ENCODE measurements at regions not wholly inside any gene's neighbourhood (a gene's known extent, or its start where the extent isn't known, plus 50 kb on each side); places are given as distances from the start of the nearest gene placed in this dataset.
"Not testable (repeated sequence)": the region's sequence is repeated elsewhere in the genome, so short reads cannot be mapped to it uniquely, and the experiment has no call there.

DNA sequence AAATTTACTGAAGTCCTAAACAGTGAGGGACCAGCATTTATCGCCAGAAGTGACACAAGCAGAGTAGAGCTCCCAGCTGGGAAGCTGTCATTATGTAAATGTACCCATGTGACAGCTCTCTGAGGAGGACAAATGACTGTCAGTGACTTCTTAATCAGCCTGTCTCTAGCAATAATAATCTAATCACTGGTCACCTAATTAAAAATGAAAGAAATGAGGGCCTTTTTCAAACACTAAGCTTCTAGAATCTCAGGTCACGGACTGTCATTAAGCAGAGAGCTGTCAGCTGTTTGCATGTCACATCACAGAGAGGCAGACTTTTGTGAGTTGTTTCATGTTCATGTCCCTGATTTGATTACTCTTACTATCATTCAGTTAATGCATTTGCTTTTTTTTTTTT, 77.9 kb upstream of the FBXL17 start:
- no peak overlapping the region for H3K4me3 ChIP-seq (replicated peaks; ENCODE audit: insufficient read depth, low read length)
- no peak for TF ChIP-seq POLR2AphosphoS5 (IDR thresholded peaks at IDR 0.05; ENCODE audit: low read depth)
- TF ChIP-seq, protein P1, sequence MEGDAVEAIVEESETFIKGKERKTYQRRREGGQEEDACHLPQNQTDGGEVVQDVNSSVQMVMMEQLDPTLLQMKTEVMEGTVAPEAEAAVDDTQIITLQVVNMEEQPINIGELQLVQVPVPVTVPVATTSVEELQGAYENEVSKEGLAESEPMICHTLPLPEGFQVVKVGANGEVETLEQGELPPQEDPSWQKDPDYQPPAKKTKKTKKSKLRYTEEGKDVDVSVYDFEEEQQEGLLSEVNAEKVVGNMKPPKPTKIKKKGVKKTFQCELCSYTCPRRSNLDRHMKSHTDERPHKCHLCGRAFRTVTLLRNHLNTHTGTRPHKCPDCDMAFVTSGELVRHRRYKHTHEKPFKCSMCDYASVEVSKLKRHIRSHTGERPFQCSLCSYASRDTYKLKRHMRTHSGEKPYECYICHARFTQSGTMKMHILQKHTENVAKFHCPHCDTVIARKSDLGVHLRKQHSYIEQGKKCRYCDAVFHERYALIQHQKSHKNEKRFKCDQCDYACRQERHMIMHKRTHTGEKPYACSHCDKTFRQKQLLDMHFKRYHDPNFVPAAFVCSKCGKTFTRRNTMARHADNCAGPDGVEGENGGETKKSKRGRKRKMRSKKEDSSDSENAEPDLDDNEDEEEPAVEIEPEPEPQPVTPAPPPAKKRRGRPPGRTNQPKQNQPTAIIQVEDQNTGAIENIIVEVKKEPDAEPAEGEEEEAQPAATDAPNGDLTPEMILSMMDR (IDR thresholded peaks at IDR 0.05; ENCODE audit: insufficient read depth, low read length), result no peak
- no peak for TF ChIP-seq SPI1 (IDR thresholded peaks at IDR 0.05; ENCODE audit: borderline replicate concordance, low read depth)
- TF ChIP-seq, protein P2, sequence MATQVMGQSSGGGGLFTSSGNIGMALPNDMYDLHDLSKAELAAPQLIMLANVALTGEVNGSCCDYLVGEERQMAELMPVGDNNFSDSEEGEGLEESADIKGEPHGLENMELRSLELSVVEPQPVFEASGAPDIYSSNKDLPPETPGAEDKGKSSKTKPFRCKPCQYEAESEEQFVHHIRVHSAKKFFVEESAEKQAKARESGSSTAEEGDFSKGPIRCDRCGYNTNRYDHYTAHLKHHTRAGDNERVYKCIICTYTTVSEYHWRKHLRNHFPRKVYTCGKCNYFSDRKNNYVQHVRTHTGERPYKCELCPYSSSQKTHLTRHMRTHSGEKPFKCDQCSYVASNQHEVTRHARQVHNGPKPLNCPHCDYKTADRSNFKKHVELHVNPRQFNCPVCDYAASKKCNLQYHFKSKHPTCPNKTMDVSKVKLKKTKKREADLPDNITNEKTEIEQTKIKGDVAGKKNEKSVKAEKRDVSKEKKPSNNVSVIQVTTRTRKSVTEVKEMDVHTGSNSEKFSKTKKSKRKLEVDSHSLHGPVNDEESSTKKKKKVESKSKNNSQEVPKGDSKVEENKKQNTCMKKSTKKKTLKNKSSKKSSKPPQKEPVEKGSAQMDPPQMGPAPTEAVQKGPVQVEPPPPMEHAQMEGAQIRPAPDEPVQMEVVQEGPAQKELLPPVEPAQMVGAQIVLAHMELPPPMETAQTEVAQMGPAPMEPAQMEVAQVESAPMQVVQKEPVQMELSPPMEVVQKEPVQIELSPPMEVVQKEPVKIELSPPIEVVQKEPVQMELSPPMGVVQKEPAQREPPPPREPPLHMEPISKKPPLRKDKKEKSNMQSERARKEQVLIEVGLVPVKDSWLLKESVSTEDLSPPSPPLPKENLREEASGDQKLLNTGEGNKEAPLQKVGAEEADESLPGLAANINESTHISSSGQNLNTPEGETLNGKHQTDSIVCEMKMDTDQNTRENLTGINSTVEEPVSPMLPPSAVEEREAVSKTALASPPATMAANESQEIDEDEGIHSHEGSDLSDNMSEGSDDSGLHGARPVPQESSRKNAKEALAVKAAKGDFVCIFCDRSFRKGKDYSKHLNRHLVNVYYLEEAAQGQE (IDR thresholded peaks at IDR 0.05; ENCODE audit: insufficient replicate concordance, low read depth), result no peak
- no peak for TF ChIP-seq GABPA (IDR thresholded peaks at IDR 0.05; ENCODE audit: low read depth)
- no peak overlapping the region for H3K27ac ChIP-seq (replicated peaks)
- no peak for DNase-seq (ENCODE audit: low read depth in 1 of 2, low spot score in 1 of 2)
- H3K27me3 ChIP-seq (ENCODE audit: insufficient read depth, poor library complexity, severe bottlenecking), result no peaks in the 10 kb centered on the region

GRCh38 chr5:108451269-108451668, 69.4 kb upstream of the FBXL17 start:
- Histone ChIP-seq H3K27me3 (ENCODE audit: insufficient read depth, poor library complexity, severe bottlenecking) (no peaks in the 10 kb centered on the region), H3K4me3 (replicated peaks; ENCODE audit: insufficient read depth, low read length) (no peak overlapping the region), H3K27ac (replicated peaks) (no peak overlapping the region)
- TF ChIP-seq POLR2AphosphoS5 (IDR thresholded peaks at IDR 0.05; ENCODE audit: low read depth) (no peak), GABPA (IDR thresholded peaks at IDR 0.05; ENCODE audit: low read depth) (no peak), SPI1 (IDR thresholded peaks at IDR 0.05; ENCODE audit: borderline replicate concordance, low read depth) (no peak)
- TF ChIP-seq, protein P2 (IDR thresholded peaks at IDR 0.05; ENCODE audit: insufficient replicate concordance, low read depth), result no peak
- TF ChIP-seq, protein P1 (IDR thresholded peaks at IDR 0.05; ENCODE audit: insufficient read depth, low read length), result no peak
- DNase-seq (ENCODE audit: low read depth in 1 of 2, low spot score in 1 of 2), result no peak

GRCh38 chr5:108444130-108444529, 62.2 kb upstream of the FBXL17 start:
- H3K4me3 ChIP-seq (replicated peaks; ENCODE audit: insufficient read depth, low read length); DNase-seq (ENCODE audit: low read depth in 1 of 2, low spot score in 1 of 2); H3K27me3 ChIP-seq (ENCODE audit: insufficient read depth, poor library complexity, severe bottlenecking); H3K27ac ChIP-seq (replicated peaks): not testable (repeated sequence)

DNA sequence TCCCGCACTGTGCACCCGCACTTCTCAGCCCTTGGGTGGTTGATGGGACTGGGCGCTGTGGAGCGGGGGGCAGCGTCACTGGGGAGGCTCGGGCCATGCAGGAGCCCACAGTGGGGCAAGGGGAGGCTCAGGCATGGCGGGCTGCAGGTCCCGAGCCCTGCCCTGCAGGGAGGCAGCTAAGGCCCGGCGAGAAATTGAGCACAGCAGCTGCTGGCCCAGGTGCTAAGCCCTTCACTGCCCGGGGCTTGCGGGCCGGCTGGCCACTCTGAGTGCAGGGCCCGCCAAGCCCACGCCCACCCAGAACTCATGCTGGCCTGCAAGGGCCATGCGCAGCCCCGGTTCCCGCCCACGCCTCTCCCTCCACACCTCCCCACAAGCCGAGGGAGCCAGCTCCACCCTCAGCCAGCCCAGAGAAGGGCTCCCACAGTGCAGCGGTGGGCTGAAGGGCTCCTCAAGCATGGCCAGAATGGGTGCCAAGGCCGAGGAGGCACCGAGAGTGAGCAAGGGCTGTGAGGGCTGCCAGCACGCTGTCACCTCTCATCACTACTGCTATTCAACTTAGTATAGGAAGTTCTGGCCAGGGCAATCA, 60.3 kb upstream of the FBXL17 start:
- H3K27ac ChIP-seq (replicated peaks); DNase-seq (ENCODE audit: low read depth in 1 of 2, low spot score in 1 of 2): not testable (repeated sequence)

DNA sequence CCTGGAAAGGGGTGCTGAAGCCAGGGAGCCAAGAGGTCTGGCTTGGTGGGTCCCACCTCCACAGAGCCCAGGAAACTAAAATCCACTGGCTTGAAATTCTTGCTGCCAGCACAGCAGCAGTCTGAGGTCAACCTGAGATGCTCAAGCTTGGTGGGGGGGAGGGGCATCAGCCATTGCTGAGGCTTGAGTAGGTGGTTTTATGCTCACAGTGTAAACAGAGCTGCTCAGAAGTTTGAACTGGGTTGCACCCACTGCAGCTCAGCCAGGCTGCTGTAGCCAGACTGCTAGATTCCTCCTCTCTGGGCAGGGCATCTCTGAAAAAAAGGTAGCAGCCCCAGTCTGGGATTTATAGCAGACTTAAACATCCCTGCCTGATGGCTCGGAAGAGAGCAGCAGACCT, 55.5 kb upstream of the FBXL17 start:
- Histone ChIP-seq H3K27ac (replicated peaks) (no peak overlapping the region), H3K27me3 (ENCODE audit: insufficient read depth, poor library complexity, severe bottlenecking) (no peaks in the 10 kb centered on the region), H3K4me3 (replicated peaks; ENCODE audit: insufficient read depth, low read length) (no peak overlapping the region)
- no peak for TF ChIP-seq SPI1 (IDR thresholded peaks at IDR 0.05; ENCODE audit: borderline replicate concordance, low read depth)
- TF ChIP-seq, protein P1 (IDR thresholded peaks at IDR 0.05; ENCODE audit: insufficient read depth, low read length), result no peak
- TF ChIP-seq GABPA (IDR thresholded peaks at IDR 0.05; ENCODE audit: low read depth), result no peak
- TF ChIP-seq, protein P2 (IDR thresholded peaks at IDR 0.05; ENCODE audit: insufficient replicate concordance, low read depth), result no peak
- TF ChIP-seq POLR2AphosphoS5 (IDR thresholded peaks at IDR 0.05; ENCODE audit: low read depth), result no peak
- no peak for DNase-seq (ENCODE audit: low read depth in 1 of 2, low spot score in 1 of 2)

More for the DNA sequence above, 60.3 kb upstream of the FBXL17 start:
- H3K4me3 ChIP-seq (replicated peaks; ENCODE audit: insufficient read depth, low read length); H3K27me3 ChIP-seq (ENCODE audit: insufficient read depth, poor library complexity, severe bottlenecking): not testable (repeated sequence)

Data from HL-60 (cell line).